K562 (cell line): ENCODE measurements at regions not wholly inside any gene's neighbourhood (a gene's known extent, or its start where the extent isn't known, plus 50 kb on each side); places are given as distances from the start of the nearest gene placed in this dataset.

Source experiments
- ARID2 ChIP-seq: fragments of 450-650 bp; IDR thresholded peaks from 2 replicates; pipeline ENCODE4 v1.6.1; 2017; ENCODE audit warnings: antibody characterized with exemption, mild to moderate bottlenecking
- FUS ChIP-seq: fragments of 200-400 bp; formaldehyde crosslinking; optimal IDR thresholded peaks from 2 replicates; pipeline ENCODE3; 2017; ENCODE audit warnings: low read depth, low read length
- NFATC3 ChIP-seq: fragments of 450-650 bp; IDR thresholded peaks from 2 replicates; pipeline ENCODE4 v1.6.1; 2017; ENCODE audit warnings: mild to moderate bottlenecking

DNA sequence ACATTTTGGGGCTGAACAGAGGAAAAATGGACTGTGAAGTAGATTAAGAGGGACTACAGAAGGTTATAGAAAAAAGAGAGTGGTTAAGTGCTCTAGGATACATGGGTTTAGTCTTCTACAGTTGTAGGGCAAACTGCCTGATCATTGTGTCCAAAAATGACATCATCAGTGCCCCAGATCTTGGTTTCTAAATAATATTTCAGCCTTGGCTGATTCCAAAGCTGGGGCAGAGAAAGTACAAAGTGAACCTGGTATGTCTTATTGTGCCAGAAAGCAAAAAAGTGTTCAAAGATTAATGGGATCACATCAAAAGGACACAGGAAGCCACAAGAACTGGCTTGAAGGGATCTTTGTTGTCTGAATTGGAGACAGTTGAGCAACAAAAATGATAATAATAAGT, 97.1 kb upstream of the ZNF521 start:
- TF ChIP-seq ARID2 (no peak), NFATC3 (no peak), FUS (no peak)
